Fibroblast of lung (primary cell): ENCODE measurements at regions not wholly inside any gene's neighbourhood (a gene's known extent, or its start where the extent isn't known, plus 50 kb on each side); places are given as distances from the start of the nearest gene placed in this dataset.

Experiments
- CTCF ChIP-seq, 2 donors: IDR thresholded peaks in 1 of 2; conservative IDR thresholded peaks in 1 of 2; 1 replicate in 1 of 2; 2 replicates in 1 of 2; pipeline ENCODE4 v1.5.1; 2011 to 2012; ENCODE audit warnings: low read length in 2 of 2, control low read depth in 1 of 2, inconsistent platforms in 1 of 2, low read depth in 1 of 2, mild to moderate bottlenecking in 1 of 2
- EZH2 ChIP-seq: IDR thresholded peaks from 2 replicates; pipeline ENCODE4 v1.5.1; 2012; ENCODE audit warnings: low read length, control low read depth, mild to moderate bottlenecking; ENCODE audit errors: missing control alignments

GRCh38 chr16:35141303-35141702 is 1681.9 kb downstream of the TP53TG3F start:
- TF ChIP-seq CTCF (conservative IDR thresholded peaks at IDR 0.05 in 1 of 2, IDR thresholded peaks at IDR 0.05 in 1 of 2; ENCODE audit: low read depth in 1 of 2, low read length in 2 of 2) = no peak
- TF ChIP-seq EZH2 = no peak
